Esophagus muscularis mucosa (tissue), 4 donors: ENCODE measurements at regions not wholly inside any gene's neighbourhood (a gene's known extent, or its start where the extent isn't known, plus 50 kb on each side); places are given as distances from the start of the nearest gene placed in this dataset.

ENCODE experiments used
- DNase-seq: peaks from one replicate; pipeline ENCODE4 v3.0.0-alpha.2; 2017; ENCODE audit errors: extremely low spot score
- H3K27ac ChIP-seq, 4 donors: fragments of 200-600 bp; sonication (generic); replicated peaks in 1 of 4; 1 replicate in 3 of 4; 2 replicates in 1 of 4; pipeline ENCODE4 v1.5.1; 2016 to 2019; ENCODE audit warnings: mild to moderate bottlenecking in 1 of 4
- H3K27me3 ChIP-seq, 4 donors: fragments of 200-600 bp; sonication (generic); one replicate each; pipeline versions ENCODE4 v1.5.1 to v1.6.0; 2016 to 2019
- H3K36me3 ChIP-seq, 4 donors: fragments of 200-600 bp; sonication (generic); one replicate each; pipeline ENCODE4 v1.5.1; 2016 to 2019
- H3K4me1 ChIP-seq, 4 donors: fragments of 200-600 bp; sonication (generic); one replicate each; pipeline ENCODE4 v1.5.1; 2016 to 2019
- H3K4me3 ChIP-seq, 4 donors: fragments of 200-600 bp; sonication (generic); 1 replicate in 2 of 4; 2 replicates in 2 of 4; pipeline ENCODE4 v1.5.1; 2016 to 2019; ENCODE audit warnings: mild to moderate bottlenecking in 4 of 4, moderate library complexity in 1 of 4
- H3K9me3 ChIP-seq, 4 donors: fragments of 200-600 bp; sonication (generic); 1 replicate in 3 of 4; 2 replicates in 1 of 4; pipeline ENCODE4 v1.5.1; 2016 to 2019
- EP300 ChIP-seq: sonication (generic); formaldehyde crosslinking; IDR thresholded peaks from one replicate; pipeline ENCODE4 v1.6.1; 2017; ENCODE audit warnings: antibody characterized with exemption
- POLR2A ChIP-seq: fragments of 450-650 bp; IDR thresholded peaks from one replicate; pipeline ENCODE4 v1.6.1; 2017; ENCODE audit warnings: antibody characterized with exemption, moderate library complexity, mild to moderate bottlenecking, low read depth
- POLR2AphosphoS5 ChIP-seq, 2 donors: sonication (generic); formaldehyde crosslinking; IDR thresholded peaks; one replicate each; pipeline ENCODE4 v1.6.1; 2017; ENCODE audit warnings: antibody characterized with exemption in 2 of 2
- WGBS: methylation state at CpG from one replicate; pipeline ENCODE4 v1.1.5; 2018; 5-methylcytosine and 5-hydroxymethylcytosine counted together
- intact Hi-C: fragments of 100-400 bp; cut with DNase I; formaldehyde crosslinking; loops from one replicate; pipeline ENCODE4 v1.15.1; 2023
- TF ChIP-seq, protein P1 (sequence below), 3 experiments: fragments of 200-600 bp in 2 of 3; fragments of 450-650 bp in 1 of 3; sonication (generic) in 2 of 3; IDR thresholded peaks; one replicate each; pipeline ENCODE4 v1.5.1; 2017 to 2019; ENCODE audit warnings: antibody characterized with exemption in 3 of 3, mild to moderate bottlenecking in 2 of 3, moderate library complexity in 1 of 3

DNA sequence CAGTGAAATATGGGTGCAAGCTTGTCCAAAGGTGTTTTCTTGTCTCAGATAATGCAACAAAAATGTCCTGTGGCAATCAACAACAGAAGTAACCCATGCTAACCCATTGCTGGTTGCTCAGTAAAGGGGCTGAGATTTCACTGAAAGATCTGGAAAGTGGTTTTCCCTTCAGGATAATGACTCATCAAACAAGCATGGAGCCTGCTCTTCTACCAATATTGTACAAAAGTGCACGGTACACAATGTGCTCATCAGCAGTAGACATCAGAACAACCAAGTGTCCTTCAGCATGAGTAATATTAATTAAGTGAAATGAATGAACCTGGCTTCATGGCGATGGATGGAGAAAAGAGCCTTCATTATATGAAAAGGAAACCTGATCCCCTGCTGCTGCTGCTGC, 287.1 kb upstream of the NEBL start:
- Histone ChIP-seq H3K36me3 (no peaks in the 10 kb centered on the region), H3K27me3 (no peaks in the 10 kb centered on the region), H3K4me1 (no peaks in the 10 kb centered on the region), H3K4me3 (no peak overlapping the region), H3K27ac (no peak overlapping the region), H3K9me3 (peaks cover 0 to 13% (median 4%) of the 10 kb centered on the region in 4 donors)
- DNase-seq: no peak
- 88% methylated on average over 2 of the region's 2 CpGs for WGBS
- TF ChIP-seq POLR2A (no peak), POLR2AphosphoS5 (IDR thresholded peaks at IDR 0.05) (no peak), EP300 (no peak)
- TF ChIP-seq, protein P1, sequence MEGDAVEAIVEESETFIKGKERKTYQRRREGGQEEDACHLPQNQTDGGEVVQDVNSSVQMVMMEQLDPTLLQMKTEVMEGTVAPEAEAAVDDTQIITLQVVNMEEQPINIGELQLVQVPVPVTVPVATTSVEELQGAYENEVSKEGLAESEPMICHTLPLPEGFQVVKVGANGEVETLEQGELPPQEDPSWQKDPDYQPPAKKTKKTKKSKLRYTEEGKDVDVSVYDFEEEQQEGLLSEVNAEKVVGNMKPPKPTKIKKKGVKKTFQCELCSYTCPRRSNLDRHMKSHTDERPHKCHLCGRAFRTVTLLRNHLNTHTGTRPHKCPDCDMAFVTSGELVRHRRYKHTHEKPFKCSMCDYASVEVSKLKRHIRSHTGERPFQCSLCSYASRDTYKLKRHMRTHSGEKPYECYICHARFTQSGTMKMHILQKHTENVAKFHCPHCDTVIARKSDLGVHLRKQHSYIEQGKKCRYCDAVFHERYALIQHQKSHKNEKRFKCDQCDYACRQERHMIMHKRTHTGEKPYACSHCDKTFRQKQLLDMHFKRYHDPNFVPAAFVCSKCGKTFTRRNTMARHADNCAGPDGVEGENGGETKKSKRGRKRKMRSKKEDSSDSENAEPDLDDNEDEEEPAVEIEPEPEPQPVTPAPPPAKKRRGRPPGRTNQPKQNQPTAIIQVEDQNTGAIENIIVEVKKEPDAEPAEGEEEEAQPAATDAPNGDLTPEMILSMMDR (IDR thresholded peaks at IDR 0.05): no peak
- intact Hi-C loops: no loop called here

DNA sequence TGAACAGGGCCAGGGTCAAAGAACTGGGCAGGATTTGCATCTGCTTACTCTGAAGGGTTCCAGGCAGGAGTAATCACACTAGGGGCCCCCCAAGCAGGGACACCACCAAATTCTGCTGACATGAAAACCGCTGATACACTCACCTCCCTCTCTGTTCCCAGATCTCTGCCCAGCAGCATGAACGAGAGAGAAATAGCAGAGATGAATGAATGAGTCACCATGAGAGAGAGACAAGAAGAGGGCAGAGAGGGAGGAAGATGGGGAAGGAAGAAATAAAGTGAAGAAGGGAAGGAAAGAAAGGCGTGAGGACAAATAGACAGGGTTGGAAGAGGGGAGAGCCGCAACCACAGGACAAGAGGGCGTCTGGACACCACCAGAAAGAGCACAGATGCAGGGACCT, 285.9 kb upstream of the NEBL start:
- Histone ChIP-seq H3K4me3 (no peak overlapping the region), H3K27me3 (peaks cover 0 to 3% (median 0%) of the 10 kb centered on the region in 4 donors), H3K4me1 (no peaks in the 10 kb centered on the region), H3K9me3 (peaks cover 0 to 16% (median 3%) of the 10 kb centered on the region in 4 donors), H3K27ac (no peak overlapping the region), H3K36me3 (no peaks in the 10 kb centered on the region)
- DNase-seq: no peak
- intact Hi-C loops: no loop called here
- TF ChIP-seq EP300: no peak
- TF ChIP-seq POLR2A: no peak
- TF ChIP-seq POLR2AphosphoS5 (IDR thresholded peaks at IDR 0.05): no peak
- TF ChIP-seq, protein P1 (IDR thresholded peaks at IDR 0.05): no peak
- WGBS: 90% methylated on average over 5 of the region's 5 CpGs

DNA sequence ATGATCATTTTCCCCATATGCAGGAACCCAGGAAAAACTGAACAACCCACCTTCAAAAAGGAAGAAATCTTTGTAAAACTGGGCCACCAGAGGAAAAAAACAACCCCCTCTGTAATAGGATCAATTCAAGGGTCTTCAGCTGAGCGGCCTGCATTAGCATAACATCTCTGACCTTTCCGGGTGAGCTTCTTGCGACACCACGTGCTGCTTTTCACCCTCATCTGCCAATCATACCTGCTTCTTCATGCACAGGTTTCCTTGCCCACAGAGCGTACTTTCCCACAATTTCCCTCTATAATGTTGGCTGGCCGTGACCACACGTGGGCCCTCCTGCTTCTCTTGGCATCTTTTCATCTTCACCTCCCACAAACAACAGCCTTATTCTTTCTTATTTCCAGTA, 284.3 kb upstream of the NEBL start:
- Histone ChIP-seq H3K9me3 (peaks cover 0 to 16% (median 3%) of the 10 kb centered on the region in 4 donors), H3K36me3 (no peaks in the 10 kb centered on the region), H3K27me3 (peaks cover 0 to 9% (median 0%) of the 10 kb centered on the region in 4 donors), H3K4me1 (no peaks in the 10 kb centered on the region), H3K27ac (no peak overlapping the region), H3K4me3 (no peak overlapping the region)
- WGBS: 76% methylated on average over 7 of the region's 7 CpGs
- no peak for TF ChIP-seq EP300
- no peak for TF ChIP-seq POLR2A
- TF ChIP-seq, protein P1 (IDR thresholded peaks at IDR 0.05): no peak
- no peak for TF ChIP-seq POLR2AphosphoS5 (IDR thresholded peaks at IDR 0.05)
- DNase-seq: no peak
- intact Hi-C loops: no loop called here

DNA sequence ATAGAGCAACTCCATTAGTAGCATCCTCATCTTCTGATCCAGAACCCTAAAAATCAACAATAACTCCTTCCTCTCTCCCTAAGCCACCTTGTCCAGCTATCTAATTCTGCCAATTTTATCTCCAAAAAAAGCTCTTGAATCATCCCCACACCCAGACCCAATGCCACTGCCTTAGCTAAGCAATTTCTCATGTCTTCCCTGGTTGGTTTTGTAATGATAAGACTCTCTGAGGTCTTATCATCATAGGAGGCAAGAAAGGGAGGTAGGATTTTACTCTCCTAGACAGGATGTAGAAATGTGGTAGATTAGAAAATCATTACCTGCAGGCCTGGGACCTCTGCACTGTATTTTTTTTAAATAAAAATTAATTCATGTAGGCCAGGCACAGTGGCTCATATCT, 283.5 kb upstream of the NEBL start:
- no peak for DNase-seq
- H3K4me3 ChIP-seq: no peak overlapping the region
- peaks cover 0 to 12% (median 0%) of the 10 kb centered on the region in 4 donors for H3K27me3 ChIP-seq
- H3K27ac ChIP-seq: no peak overlapping the region
- H3K9me3 ChIP-seq: peaks cover 0 to 16% (median 3%) of the 10 kb centered on the region in 4 donors
- TF ChIP-seq, protein P1 (IDR thresholded peaks at IDR 0.05): no peak
- TF ChIP-seq POLR2AphosphoS5 (IDR thresholded peaks at IDR 0.05) (no peak), POLR2A (no peak)
- intact Hi-C loops: no loop called here
- no peaks in the 10 kb centered on the region for H3K36me3 ChIP-seq
- no peaks in the 10 kb centered on the region for H3K4me1 ChIP-seq

DNA sequence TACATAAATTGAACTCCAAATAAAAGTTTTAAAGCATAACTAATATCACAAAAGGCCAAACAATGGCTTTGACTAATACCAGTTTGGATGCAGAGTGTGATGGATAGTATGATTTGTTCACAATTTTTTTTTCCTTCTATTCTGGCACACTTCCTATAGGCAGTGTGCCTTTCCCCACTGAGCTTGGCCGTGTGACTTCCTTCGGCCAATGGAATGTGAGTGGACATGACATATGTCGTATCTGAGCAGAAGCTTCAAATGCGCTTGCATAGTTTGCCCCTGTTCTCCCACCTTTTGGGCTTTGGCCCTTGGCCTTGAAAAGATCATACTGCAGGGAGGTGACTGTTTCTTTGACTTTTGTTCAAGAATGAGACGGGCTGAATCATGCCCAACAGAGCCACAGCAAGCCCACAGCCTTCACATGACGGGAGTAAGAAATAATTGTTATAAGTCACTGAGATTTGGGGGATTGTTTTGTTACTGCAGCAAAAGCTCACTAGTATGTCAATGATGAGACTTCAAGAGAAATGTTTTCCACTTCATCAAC, 279.9 kb upstream of the NEBL start:
- DNase-seq: no peak
- Histone ChIP-seq H3K27me3 (peaks cover 4 to 48% (median 14%) of the 10 kb centered on the region in 4 donors), H3K27ac (no peak overlapping the region), H3K4me1 (peaks cover 14 to 24% (median 23%) of the 10 kb centered on the region in 4 donors), H3K4me3 (no peak overlapping the region), H3K9me3 (peaks cover 0 to 16% (median 3%) of the 10 kb centered on the region in 4 donors), H3K36me3 (no peaks in the 10 kb centered on the region)
- intact Hi-C loops: no loop called here
- TF ChIP-seq POLR2AphosphoS5 (IDR thresholded peaks at IDR 0.05) (no peak), POLR2A (no peak), EP300 (no peak)
- TF ChIP-seq, protein P1 (IDR thresholded peaks at IDR 0.05): no peak
- WGBS: 93% methylated on average over 6 of the region's 6 CpGs
